Transverse colon (tissue), 4 donors: ENCODE measurements at regions not wholly inside any gene's neighbourhood (a gene's known extent, or its start where the extent isn't known, plus 50 kb on each side); places are given as distances from the start of the nearest gene placed in this dataset.

ENCODE experiments used
- DNase-seq: peaks from one replicate; pipeline ENCODE4 v3.0.0-alpha.2; 2019
- H3K27ac ChIP-seq, 4 donors: fragments of 200-600 bp; sonication (generic); 2 replicates each; pipeline ENCODE4 v1.5.1; 2016 to 2018; ENCODE audit warnings: inconsistent platforms in 4 of 4
- H3K27me3 ChIP-seq: fragments of 200-600 bp; sonication (generic); 2 replicates; pipeline ENCODE4 v1.5.1; 2017; ENCODE audit warnings: inconsistent platforms
- H3K36me3 ChIP-seq, 4 donors: fragments of 200-600 bp; sonication (generic); 2 replicates each; pipeline ENCODE4 v1.5.1; 2017 to 2019; ENCODE audit warnings: inconsistent platforms in 4 of 4
- H3K4me1 ChIP-seq, 4 donors: fragments of 200-600 bp; sonication (generic); 2 replicates each; pipeline ENCODE4 v1.5.1; 2017 to 2020; ENCODE audit warnings: inconsistent platforms in 4 of 4
- H3K4me3 ChIP-seq, 4 donors: fragments of 200-600 bp; sonication (generic); 1 replicate in 1 of 4; 2 replicates in 3 of 4; pipeline versions ENCODE4 v1.5.1 to v1.6.1; 2017 to 2019; ENCODE audit warnings: inconsistent platforms in 4 of 4
- H3K9me3 ChIP-seq, 2 donors: fragments of 200-600 bp; sonication (generic); 2 replicates each; pipeline ENCODE4 v1.5.1; 2017 to 2019; ENCODE audit warnings: inconsistent platforms in 2 of 2
- CTCF ChIP-seq, 5 experiments: fragments of 200-600 bp in 3 of 5; fragments of 450-650 bp in 2 of 5; sonication (generic) in 3 of 5; IDR thresholded peaks; 1 replicate in 2 of 5; 2 replicates in 3 of 5; pipeline ENCODE4 v1.5.1; 2016 to 2017; ENCODE audit warnings: antibody characterized with exemption in 5 of 5, inconsistent platforms in 3 of 5, mild to moderate bottlenecking in 2 of 5, moderate library complexity in 1 of 5
- EP300 ChIP-seq: sonication (generic); formaldehyde crosslinking; IDR thresholded peaks from one replicate; pipeline ENCODE4 v1.6.1; 2017; ENCODE audit warnings: antibody characterized with exemption, low read depth
- POLR2A ChIP-seq: fragments of 450-650 bp; IDR thresholded peaks from one replicate; pipeline ENCODE4 v1.6.1; 2016; ENCODE audit warnings: antibody characterized with exemption, mild to moderate bottlenecking, moderate library complexity
- POLR2AphosphoS5 ChIP-seq, 3 donors: sonication (generic); formaldehyde crosslinking; IDR thresholded peaks; one replicate each; pipeline ENCODE4 v1.6.1; 2016; ENCODE audit warnings: antibody characterized with exemption in 3 of 3
- WGBS, 2 donors: methylation state at CpG; one replicate each; pipeline ENCODE4 v1.1.5; 2018; ENCODE audit warnings: low coverage in 1 of 2; 5-methylcytosine and 5-hydroxymethylcytosine counted together
- in situ Hi-C, 4 donors: fragments of 200-750 bp; cut with MboI; loops; one replicate each; pipeline versions ENCODE4 v1.15.0 to v1.15.1; 2017; ENCODE audit warnings: low sequenced_read_pairs in 3 of 4, low pct_ligation_motif_present in 1 of 4, low pct_unique_long_range_greater_than_20kb in 1 of 4
- intact Hi-C: fragments of 100-400 bp; cut with DNase I; formaldehyde crosslinking; loops from one replicate; pipeline ENCODE4 v1.15.1; 2023; ENCODE audit warnings: low total_unique reads

DNA sequence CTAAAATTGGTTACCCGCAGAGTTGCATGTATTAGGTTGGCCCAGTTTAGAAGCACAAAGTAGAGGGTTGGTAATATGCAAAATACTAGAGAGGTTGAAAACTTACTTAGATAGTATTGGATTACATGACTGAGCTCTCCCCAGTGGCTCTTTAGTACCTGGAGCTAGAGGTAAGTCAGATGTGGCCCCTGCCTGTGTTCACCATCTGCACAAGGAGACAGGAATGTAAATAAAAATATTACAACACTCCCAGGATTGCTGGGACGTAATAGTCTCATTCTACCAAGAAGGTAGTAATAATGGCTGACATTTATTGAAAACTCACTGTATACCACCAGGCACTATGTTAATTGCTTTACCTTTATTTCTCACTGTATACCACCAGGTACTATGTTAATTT lies 129.6 kb downstream of the SLC17A6 start:
- in situ Hi-C loops = no loop called here
- no peak for DNase-seq
- H3K4me3 ChIP-seq = no peak overlapping the region
- intact Hi-C loops = no loop called here
- no peaks in the 10 kb centered on the region for H3K27me3 ChIP-seq
- no peaks in the 10 kb centered on the region for H3K4me1 ChIP-seq
- TF ChIP-seq POLR2AphosphoS5 (IDR thresholded peaks at IDR 0.05) (no peak), EP300 (no peak), CTCF (IDR thresholded peaks at IDR 0.05) (no peak), POLR2A (no peak)
- H3K9me3 ChIP-seq = no peaks in the 10 kb centered on the region
- 84 to 100% methylated on average over 2 of the region's 2 CpGs for WGBS, 2 donors
- H3K27ac ChIP-seq = no peak overlapping the region
- no peaks in the 10 kb centered on the region for H3K36me3 ChIP-seq

- Histone ChIP-seq H3K36me3 (no peaks in the 10 kb centered on the region), H3K9me3 (no peaks in the 10 kb centered on the region), H3K4me1 (no peaks in the 10 kb centered on the region), H3K27ac (no peak overlapping the region), H3K4me3 (no peak overlapping the region), H3K27me3 (no peaks in the 10 kb centered on the region)
- 68 to 90% methylated on average over 2 of the region's 2 CpGs for WGBS, 2 donors
- DNase-seq = no peak
- intact Hi-C loops = no loop called here
- TF ChIP-seq POLR2AphosphoS5 (IDR thresholded peaks at IDR 0.05) = no peak
- no peak for TF ChIP-seq POLR2A
- TF ChIP-seq EP300 = no peak
- no peak for TF ChIP-seq CTCF (IDR thresholded peaks at IDR 0.05)
- in situ Hi-C loops = no loop called here
These were observed 129.1 kb downstream of the SLC17A6 start for GRCh38 chr11:22467248-22467647.

DNA sequence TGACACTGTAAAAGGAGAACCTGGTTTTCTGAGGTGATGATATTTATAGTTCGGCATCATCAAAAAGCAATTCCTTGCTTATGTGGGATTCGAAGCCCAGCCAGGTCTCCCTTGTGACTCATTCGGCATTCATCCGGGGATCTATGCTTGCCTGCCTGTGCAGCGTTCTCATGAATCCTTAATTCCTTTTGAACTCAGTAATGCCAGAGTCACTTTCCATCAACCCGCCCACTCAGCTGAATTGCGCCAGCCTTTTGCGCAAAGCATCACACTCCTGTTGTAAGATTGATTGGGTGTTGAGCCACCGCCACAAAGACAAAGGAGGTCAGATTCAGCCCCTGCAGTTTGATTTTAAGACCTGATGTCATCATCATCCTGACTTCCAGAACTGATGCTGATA lies 128.6 kb downstream of the SLC17A6 start:
- in situ Hi-C loops (no loop called here), intact Hi-C loops (no loop called here)
- 84 to 91% methylated on average over 6 to 9 of the region's 9 CpGs for WGBS, 2 donors

DNA sequence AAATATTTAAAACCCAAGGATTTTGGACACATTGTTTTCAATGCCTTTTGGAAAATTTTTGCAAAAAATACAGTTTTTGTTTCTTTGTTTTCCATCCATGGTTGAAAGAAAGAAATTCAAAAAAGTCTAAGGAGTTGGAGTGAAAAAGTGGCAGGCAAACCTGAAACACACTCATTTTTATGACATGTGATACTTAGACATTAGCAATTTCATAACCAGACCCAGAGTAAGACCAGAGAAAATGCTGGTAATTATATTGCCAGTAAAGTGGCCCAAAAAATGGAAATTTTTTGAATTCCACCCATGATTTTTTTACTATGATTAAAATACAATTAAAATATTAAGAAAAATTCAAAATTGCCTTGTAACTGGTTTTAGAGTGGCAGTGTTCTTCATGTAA lies 128.2 kb downstream of the SLC17A6 start:
- intact Hi-C loops = no loop called here
- TF ChIP-seq POLR2AphosphoS5 (IDR thresholded peaks at IDR 0.05) = no peak
- no peak for TF ChIP-seq CTCF (IDR thresholded peaks at IDR 0.05)
- no peak for TF ChIP-seq EP300
- no peak for TF ChIP-seq POLR2A

More for the DNA sequence above, 128.6 kb downstream of the SLC17A6 start:
- TF ChIP-seq CTCF (IDR thresholded peaks at IDR 0.05) = no peak
- no peak for TF ChIP-seq POLR2A
- TF ChIP-seq EP300 = no peak
- TF ChIP-seq POLR2AphosphoS5 (IDR thresholded peaks at IDR 0.05) = no peak
- H3K27ac ChIP-seq = no peak overlapping the region
- no peak for DNase-seq
- no peaks in the 10 kb centered on the region for H3K27me3 ChIP-seq
- no peaks in the 10 kb centered on the region for H3K4me1 ChIP-seq
- H3K36me3 ChIP-seq = no peaks in the 10 kb centered on the region
- no peaks in the 10 kb centered on the region for H3K9me3 ChIP-seq
- no peak overlapping the region for H3K4me3 ChIP-seq

More for the DNA sequence above, 128.2 kb downstream of the SLC17A6 start:
- Histone ChIP-seq H3K4me1 (no peaks in the 10 kb centered on the region), H3K9me3 (no peaks in the 10 kb centered on the region), H3K27me3 (no peaks in the 10 kb centered on the region), H3K4me3 (no peak overlapping the region), H3K36me3 (no peaks in the 10 kb centered on the region), H3K27ac (no peak overlapping the region)
- in situ Hi-C loops = no loop called here
- no peak for DNase-seq
